Duodenal mucosa (tissue), 2 donors: ENCODE measurements at regions not wholly inside any gene's neighbourhood (a gene's known extent, or its start where the extent isn't known, plus 50 kb on each side); places are given as distances from the start of the nearest gene placed in this dataset.

Source experiments
- H3K27ac ChIP-seq: one replicate; pipeline ENCODE4 v1.7.0; 2013; ENCODE audit warnings: low read depth, low read length
- H3K27me3 ChIP-seq, 2 donors: one replicate each; pipeline ENCODE4 v1.7.0; 2013; ENCODE audit warnings: low read length in 2 of 2, control low read depth in 1 of 2; ENCODE audit not compliant: insufficient read depth in 2 of 2, control insufficient read depth in 1 of 2
- H3K36me3 ChIP-seq, 2 donors: one replicate each; pipeline ENCODE4 v1.7.0; 2013; ENCODE audit warnings: low read length in 2 of 2, control low read depth in 1 of 2; ENCODE audit not compliant: insufficient read depth in 2 of 2, control insufficient read depth in 1 of 2
- H3K4me1 ChIP-seq, 2 donors: one replicate each; pipeline ENCODE4 v1.7.0; 2013; ENCODE audit warnings: low read length in 2 of 2, control low read depth in 1 of 2; ENCODE audit not compliant: insufficient read depth in 2 of 2, control insufficient read depth in 1 of 2
- H3K4me3 ChIP-seq, 2 donors: one replicate each; pipeline ENCODE4 v1.7.0; 2013; ENCODE audit warnings: low read length in 2 of 2, low read depth in 1 of 2
- H3K9ac ChIP-seq, 2 donors: one replicate each; pipeline ENCODE4 v1.7.0; 2013; ENCODE audit warnings: low read length in 2 of 2, low read depth in 1 of 2
- H3K9me3 ChIP-seq, 2 donors: one replicate each; pipeline ENCODE4 v1.7.0; 2013; ENCODE audit warnings: low read length in 2 of 2, control low read depth in 1 of 2; ENCODE audit not compliant: control insufficient read depth in 1 of 2

- no peaks in the 10 kb centered on the region for H3K9me3 ChIP-seq
Measured at GRCh38 chr9:109616571-109617120, 118.5 kb upstream of the PTPN3 start.

GRCh38 chr9:109619310-109619709, 121.2 kb upstream of the PTPN3 start:
- Histone ChIP-seq H3K9me3 (no peaks in the 10 kb centered on the region), H3K4me1 (no peaks in the 10 kb centered on the region), H3K4me3 (no peak overlapping the region), H3K27ac (no peak overlapping the region), H3K27me3 (no peaks in the 10 kb centered on the region), H3K36me3 (no peaks in the 10 kb centered on the region), H3K9ac (no peak overlapping the region)

More at GRCh38 chr9:109616571-109617120, 118.5 kb upstream of the PTPN3 start:
- no peak overlapping the region for H3K27ac ChIP-seq
- no peak overlapping the region for H3K4me3 ChIP-seq
- no peaks in the 10 kb centered on the region for H3K4me1 ChIP-seq
- H3K36me3 ChIP-seq = no peaks in the 10 kb centered on the region
- H3K9ac ChIP-seq = no peak overlapping the region
- H3K27me3 ChIP-seq = no peaks in the 10 kb centered on the region

- no peak overlapping the region for H3K9ac ChIP-seq
- H3K9me3 ChIP-seq = no peaks in the 10 kb centered on the region
- no peaks in the 10 kb centered on the region for H3K27me3 ChIP-seq
- H3K4me1 ChIP-seq = no peaks in the 10 kb centered on the region
- no peak overlapping the region for H3K27ac ChIP-seq
- H3K4me3 ChIP-seq = no peak overlapping the region
- no peaks in the 10 kb centered on the region for H3K36me3 ChIP-seq
Measured at GRCh38 chr9:109624143-109624542, 126.0 kb upstream of the PTPN3 start.

- no peaks in the 10 kb centered on the region for H3K9me3 ChIP-seq
- H3K27ac ChIP-seq = no peak overlapping the region
- H3K4me1 ChIP-seq = no peaks in the 10 kb centered on the region
- H3K4me3 ChIP-seq = no peak overlapping the region
- H3K27me3 ChIP-seq = no peaks in the 10 kb centered on the region
- H3K36me3 ChIP-seq = no peaks in the 10 kb centered on the region
- H3K9ac ChIP-seq = no peak overlapping the region
Measured at GRCh38 chr9:109624896-109625295, 126.8 kb upstream of the PTPN3 start.

GRCh38 chr9:109627042-109627441, 128.9 kb upstream of the PTPN3 start:
- H3K9me3 ChIP-seq = no peaks in the 10 kb centered on the region

GRCh38 chr9:109629615-109630014, 131.5 kb upstream of the PTPN3 start:
- H3K36me3 ChIP-seq = no peaks in the 10 kb centered on the region
- no peaks in the 10 kb centered on the region for H3K9me3 ChIP-seq
- H3K4me1 ChIP-seq = no peaks in the 10 kb centered on the region
- H3K27me3 ChIP-seq = no peaks in the 10 kb centered on the region
- no peak overlapping the region for H3K27ac ChIP-seq
- no peak overlapping the region for H3K9ac ChIP-seq
- no peak overlapping the region for H3K4me3 ChIP-seq

More at GRCh38 chr9:109627042-109627441, 128.9 kb upstream of the PTPN3 start:
- H3K36me3 ChIP-seq = no peaks in the 10 kb centered on the region
- H3K4me3 ChIP-seq = no peak overlapping the region
- H3K4me1 ChIP-seq = no peaks in the 10 kb centered on the region
- no peaks in the 10 kb centered on the region for H3K27me3 ChIP-seq
- no peak overlapping the region for H3K27ac ChIP-seq
- H3K9ac ChIP-seq = no peak overlapping the region

- Histone ChIP-seq H3K9ac (no peak overlapping the region), H3K9me3 (no peaks in the 10 kb centered on the region), H3K4me3 (no peak overlapping the region), H3K36me3 (no peaks in the 10 kb centered on the region), H3K27ac (no peak overlapping the region), H3K27me3 (peaks cover 2 to 3% of the 10 kb centered on the region in 2 donors), H3K4me1 (no peaks in the 10 kb centered on the region)
Measured at GRCh38 chr9:109632817-109633216, 134.7 kb upstream of the PTPN3 start.

- H3K4me1 ChIP-seq = no peaks in the 10 kb centered on the region
- H3K9me3 ChIP-seq = no peaks in the 10 kb centered on the region
- H3K27me3 ChIP-seq = peaks cover 40 to 45% of the 10 kb centered on the region in 2 donors
- H3K4me3 ChIP-seq = peak overlapping the region; percentile 6 to 28
- no peaks in the 10 kb centered on the region for H3K36me3 ChIP-seq
- no peak overlapping the region for H3K27ac ChIP-seq
- H3K9ac ChIP-seq = no peak overlapping the region
Measured at GRCh38 chr9:109639674-109640579, 140.1 kb upstream of the PALM2AKAP2 start.

- H3K27ac ChIP-seq = no peak overlapping the region
- H3K36me3 ChIP-seq = no peaks in the 10 kb centered on the region
- peaks cover 40 to 45% of the 10 kb centered on the region in 2 donors for H3K27me3 ChIP-seq
- no peak overlapping the region for H3K9ac ChIP-seq
- H3K4me3 ChIP-seq = peak overlapping the region in 1 of 2 donors; percentile 28
- no peaks in the 10 kb centered on the region for H3K9me3 ChIP-seq
- no peaks in the 10 kb centered on the region for H3K4me1 ChIP-seq
Measured at GRCh38 chr9:109640580-109641371, 139.2 kb upstream of the PALM2AKAP2 start.

GRCh38 chr9:109641372-109641659, 138.7 kb upstream of the PALM2AKAP2 start:
- H3K27ac ChIP-seq = no peak overlapping the region
- H3K4me3 ChIP-seq = no peak overlapping the region
- peaks cover 40 to 45% of the 10 kb centered on the region in 2 donors for H3K27me3 ChIP-seq
- H3K9me3 ChIP-seq = no peaks in the 10 kb centered on the region
- H3K9ac ChIP-seq = no peak overlapping the region
- no peaks in the 10 kb centered on the region for H3K4me1 ChIP-seq
- no peaks in the 10 kb centered on the region for H3K36me3 ChIP-seq
